HepG2 (cell line): ENCODE measurements at regions not wholly inside any gene's neighbourhood (a gene's known extent, or its start where the extent isn't known, plus 50 kb on each side); places are given as distances from the start of the nearest gene placed in this dataset.
A peak's percentile ranks its signal among the peaks of the same experiment; 100 is the strongest.

Experiments used
- CBX1 ChIP-seq: IDR thresholded peaks from one replicate; pipeline ENCODE4 v1.6.1; 2016; ENCODE audit warnings: antibody characterized with exemption, low read depth
- JUNB ChIP-seq: sonication (generic); formaldehyde crosslinking; IDR thresholded peaks from 2 replicates; pipeline ENCODE4 v1.8.0; 2022; ENCODE audit warnings: missing genetic modification reagents, mild to moderate bottlenecking, borderline replicate concordance
- LCORL ChIP-seq, 2 experiments: fragments of 450-650 bp in 1 of 2; sonication (generic) in 1 of 2; formaldehyde crosslinking in 1 of 2; IDR thresholded peaks; 2 replicates each; pipeline versions ENCODE4 v1.5.0 to v1.6.1; 2017 to 2020; ENCODE audit warnings: antibody characterized with exemption in 1 of 2, missing genetic modification reagents in 1 of 2
- NFRKB ChIP-seq: fragments of 450-650 bp; IDR thresholded peaks from 2 replicates; pipeline ENCODE4 v1.6.1; 2017
- NR2C2 ChIP-seq: sonication (generic); formaldehyde crosslinking; IDR thresholded peaks from 2 replicates; pipeline ENCODE4 v1.4.0; 2020; ENCODE audit warnings: missing genetic modification reagents, mild to moderate bottlenecking, moderate library complexity, borderline replicate concordance
- POLR2A ChIP-seq, 2 experiments: IDR thresholded peaks; 2 replicates each; pipeline ENCODE4 v1.6.1; 2011; ENCODE audit warnings: low read depth in 2 of 2, low read length in 2 of 2, mild to moderate bottlenecking in 1 of 2, moderate library complexity in 1 of 2; ENCODE audit not compliant: insufficient read depth in 1 of 2
- POLR2G ChIP-seq: fragments of 200-400 bp; formaldehyde crosslinking; IDR thresholded peaks from 2 replicates; pipeline ENCODE4 v1.6.1; 2018; ENCODE audit warnings: mild to moderate bottlenecking, low read depth, low read length, moderate library complexity
- SIX1 ChIP-seq: sonication (generic); formaldehyde crosslinking; IDR thresholded peaks from 2 replicates; pipeline ENCODE4 v1.4.0; 2020; ENCODE audit warnings: missing genetic modification reagents, borderline replicate concordance
- XRCC5 ChIP-seq: fragments of 200-400 bp; formaldehyde crosslinking; optimal IDR thresholded peaks from 2 replicates; pipeline ENCODE3; 2017; ENCODE audit warnings: mild to moderate bottlenecking, low read length
- ZNF12 ChIP-seq: sonication (generic); formaldehyde crosslinking; IDR thresholded peaks from 2 replicates; pipeline ENCODE4 v1.5.0; 2020; ENCODE audit warnings: missing genetic modification reagents
- ZNF160 ChIP-seq: sonication (generic); formaldehyde crosslinking; IDR thresholded peaks from 2 replicates; pipeline ENCODE4 v1.8.0; 2022; ENCODE audit warnings: mild to moderate bottlenecking, inconsistent platforms, missing genetic modification reagents
- ZNF567 ChIP-seq: sonication (generic); formaldehyde crosslinking; IDR thresholded peaks from 2 replicates; pipeline ENCODE4 v1.8.1; 2023; ENCODE audit warnings: mild to moderate bottlenecking, missing genetic modification reagents, borderline replicate concordance
- ZSCAN12 ChIP-seq: sonication (generic); formaldehyde crosslinking; IDR thresholded peaks from 2 replicates; pipeline ENCODE4 v1.9.0; 2021; ENCODE audit warnings: mild to moderate bottlenecking, missing genetic modification reagents
- TF ChIP-seq, protein P1 (sequence below): sonication (generic); formaldehyde crosslinking; conservative IDR thresholded peaks from 2 replicates; pipeline ENCODE4 v1.4.0; 2020; ENCODE audit warnings: mild to moderate bottlenecking, missing genetic modification reagents, moderate library complexity
- TF ChIP-seq, protein P2 (sequence below): IDR thresholded peaks from 2 replicates; pipeline ENCODE4 v1.6.1; 2018; ENCODE audit warnings: missing genetic modification reagents, mild to moderate bottlenecking, missing compliant biosample characterization

DNA sequence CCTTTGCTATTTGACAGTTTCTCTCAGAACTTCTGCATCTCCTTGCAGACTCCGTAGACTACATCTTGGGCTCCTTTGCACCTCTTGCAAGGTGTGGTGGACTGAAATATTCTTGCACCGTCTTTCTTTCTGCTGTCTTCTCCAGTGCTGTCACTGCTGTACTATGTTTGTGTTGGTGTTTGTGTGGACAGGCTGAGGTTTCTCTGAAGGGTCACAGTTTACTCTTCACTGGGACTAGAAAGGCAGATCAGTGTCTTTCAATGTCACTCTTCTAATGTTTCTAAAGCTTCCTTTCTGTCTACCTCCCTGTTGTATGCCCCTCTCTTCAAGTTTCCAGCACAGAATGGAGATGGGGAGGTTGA is 410.0 kb upstream of the CD180 start (continued):
- TF ChIP-seq ZNF160 (CRISPR knock-in tag) (0 out of 2 replicates have a peak, but pooled peaks have one; percentile 13), POLR2A (IDR thresholded peaks at IDR 0.05; ENCODE audit: insufficient read depth in 1 of 2, low read depth in 2 of 2, low read length in 2 of 2) (peak in 1 of 2 experiments; percentile 1; a peak in 1 of 4 replicates), ZSCAN12 (no peak), JUNB (no peak), NR2C2 (CRISPR knock-in tag) (0 out of 2 replicates have a peak, but pooled peaks have one; percentile 2), CBX1 (no peak), POLR2G (0 out of 2 replicates have a peak, but pooled peaks have one; percentile 1), ZNF567 (no peak), LCORL (IDR thresholded peaks at IDR 0.05) (no peak), LCORL (CRISPR knock-in tag; IDR thresholded peaks at IDR 0.05) (0 out of 2 replicates have a peak, but pooled peaks have one; percentile 12), NFRKB (no peak), XRCC5 (no peak), ZNF12 (CRISPR knock-in tag) (peak; percentile 28; the same call in 1 of the 2 replicates), SIX1 (CRISPR knock-in tag) (no peak)
- TF ChIP-seq, protein P1, sequence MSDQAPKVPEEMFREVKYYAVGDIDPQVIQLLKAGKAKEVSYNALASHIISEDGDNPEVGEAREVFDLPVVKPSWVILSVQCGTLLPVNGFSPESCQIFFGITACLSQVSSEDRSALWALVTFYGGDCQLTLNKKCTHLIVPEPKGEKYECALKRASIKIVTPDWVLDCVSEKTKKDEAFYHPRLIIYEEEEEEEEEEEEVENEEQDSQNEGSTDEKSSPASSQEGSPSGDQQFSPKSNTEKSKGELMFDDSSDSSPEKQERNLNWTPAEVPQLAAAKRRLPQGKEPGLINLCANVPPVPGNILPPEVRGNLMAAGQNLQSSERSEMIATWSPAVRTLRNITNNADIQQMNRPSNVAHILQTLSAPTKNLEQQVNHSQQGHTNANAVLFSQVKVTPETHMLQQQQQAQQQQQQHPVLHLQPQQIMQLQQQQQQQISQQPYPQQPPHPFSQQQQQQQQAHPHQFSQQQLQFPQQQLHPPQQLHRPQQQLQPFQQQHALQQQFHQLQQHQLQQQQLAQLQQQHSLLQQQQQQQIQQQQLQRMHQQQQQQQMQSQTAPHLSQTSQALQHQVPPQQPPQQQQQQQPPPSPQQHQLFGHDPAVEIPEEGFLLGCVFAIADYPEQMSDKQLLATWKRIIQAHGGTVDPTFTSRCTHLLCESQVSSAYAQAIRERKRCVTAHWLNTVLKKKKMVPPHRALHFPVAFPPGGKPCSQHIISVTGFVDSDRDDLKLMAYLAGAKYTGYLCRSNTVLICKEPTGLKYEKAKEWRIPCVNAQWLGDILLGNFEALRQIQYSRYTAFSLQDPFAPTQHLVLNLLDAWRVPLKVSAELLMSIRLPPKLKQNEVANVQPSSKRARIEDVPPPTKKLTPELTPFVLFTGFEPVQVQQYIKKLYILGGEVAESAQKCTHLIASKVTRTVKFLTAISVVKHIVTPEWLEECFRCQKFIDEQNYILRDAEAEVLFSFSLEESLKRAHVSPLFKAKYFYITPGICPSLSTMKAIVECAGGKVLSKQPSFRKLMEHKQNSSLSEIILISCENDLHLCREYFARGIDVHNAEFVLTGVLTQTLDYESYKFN (CRISPR knock-in tag): peak; percentile 65
- TF ChIP-seq, protein P2, sequence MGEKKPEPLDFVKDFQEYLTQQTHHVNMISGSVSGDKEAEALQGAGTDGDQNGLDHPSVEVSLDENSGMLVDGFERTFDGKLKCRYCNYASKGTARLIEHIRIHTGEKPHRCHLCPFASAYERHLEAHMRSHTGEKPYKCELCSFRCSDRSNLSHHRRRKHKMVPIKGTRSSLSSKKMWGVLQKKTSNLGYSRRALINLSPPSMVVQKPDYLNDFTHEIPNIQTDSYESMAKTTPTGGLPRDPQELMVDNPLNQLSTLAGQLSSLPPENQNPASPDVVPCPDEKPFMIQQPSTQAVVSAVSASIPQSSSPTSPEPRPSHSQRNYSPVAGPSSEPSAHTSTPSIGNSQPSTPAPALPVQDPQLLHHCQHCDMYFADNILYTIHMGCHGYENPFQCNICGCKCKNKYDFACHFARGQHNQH (CRISPR knock-in tag): peak; percentile 17; the same call in 1 of the 2 replicates
